OCI-LY1 (cell line): ENCODE measurements at regions not wholly inside any gene's neighbourhood (a gene's known extent, or its start where the extent isn't known, plus 50 kb on each side); places are given as distances from the start of the nearest gene placed in this dataset.

Experiments used
- CTCF ChIP-seq: fragments of 200-600 bp; sonication (generic), shearing (Covaris generic); IDR thresholded peaks from 2 replicates; pipeline ENCODE4 v1.5.1; 2017; ENCODE audit warnings: mild to moderate bottlenecking, antibody characterized with exemption, low read length, moderate library complexity, mixed read lengths
- EZH2 ChIP-seq: fragments of 200-600 bp; sonication (generic), shearing (Covaris generic); IDR thresholded peaks from 2 replicates; pipeline ENCODE4 v1.8.0; 2017; ENCODE audit warnings: borderline replicate concordance, mixed run types, mild to moderate bottlenecking, antibody characterized with exemption, low read length, moderate library complexity, mixed read lengths

GRCh38 chr6:170134031-170134470 is 156.8 kb downstream of the DLL1 start:
- TF ChIP-seq CTCF (no peak), EZH2 (no peak)
